Lung (tissue), 11 donors: ENCODE measurements at regions not wholly inside any gene's neighbourhood (a gene's known extent, or its start where the extent isn't known, plus 50 kb on each side); places are given as distances from the start of the nearest gene placed in this dataset.

Experiments used
- ATAC-seq: fragments of 200-7000 bp; cut with Tn5 transposase; one replicate; pipeline ENCODE4 v1.9.1; 2020; ENCODE audit warnings: moderate number of reproducible peaks; ENCODE audit not compliant: insufficient read depth, low FRiP score
- DNase-seq, 3 donors: peaks; one replicate each; pipeline ENCODE4 v3.0.0-alpha.2; 2013 to 2017
- H3K27ac ChIP-seq, 2 donors: one replicate each; pipeline ENCODE4 v1.5.1; 2013; ENCODE audit warnings: mild to moderate bottlenecking in 2 of 2, moderate library complexity in 2 of 2, control low read depth in 1 of 2, inconsistent platforms in 1 of 2, low read depth in 1 of 2, low read length in 1 of 2
- H3K27me3 ChIP-seq, 3 donors: one replicate each; pipeline ENCODE4 v1.5.1; 2013; ENCODE audit warnings: low read length in 2 of 3; ENCODE audit not compliant: control insufficient read depth in 3 of 3, insufficient read depth in 3 of 3
- H3K36me3 ChIP-seq, 4 donors: one replicate each; pipeline ENCODE4 v1.5.1; 2013; ENCODE audit warnings: low read length in 4 of 4, mild to moderate bottlenecking in 1 of 4, moderate library complexity in 1 of 4; ENCODE audit not compliant: control insufficient read depth in 4 of 4, insufficient read depth in 4 of 4
- H3K4me1 ChIP-seq, 5 donors: one replicate each; pipeline ENCODE4 v1.5.1; 2013; ENCODE audit warnings: low read length in 5 of 5, mild to moderate bottlenecking in 2 of 5, moderate library complexity in 1 of 5; ENCODE audit not compliant: control insufficient read depth in 5 of 5, insufficient read depth in 5 of 5
- H3K4me3 ChIP-seq: one replicate; pipeline ENCODE4 v1.5.1; 2013; ENCODE audit warnings: mild to moderate bottlenecking, control low read depth, moderate library complexity
- H3K9ac ChIP-seq, 2 donors: one replicate each; pipeline ENCODE4 v1.5.1; 2013; ENCODE audit warnings: low read length in 2 of 2, control low read depth in 1 of 2; ENCODE audit not compliant: insufficient read depth in 1 of 2
- H3K9me3 ChIP-seq, 4 donors: one replicate each; pipeline ENCODE4 v1.5.1; 2013; ENCODE audit warnings: low read length in 3 of 4, mild to moderate bottlenecking in 1 of 4, moderate library complexity in 1 of 4; ENCODE audit not compliant: control insufficient read depth in 4 of 4, insufficient read depth in 3 of 4
- WGBS, 2 donors: extraction: QIAGEN DNeasy Blood & Tissue Kit; methylation state at CpG; one replicate each; pipeline ENCODE4 v1.1.7; 2013; 5-methylcytosine and 5-hydroxymethylcytosine counted together
- TF ChIP-seq, protein P1 (sequence below): IDR thresholded peaks from 2 replicates; pipeline ENCODE4 v1.5.1; 2012; ENCODE audit warnings: mild to moderate bottlenecking; ENCODE audit errors: control extremely low read depth, extremely low read depth
- donor health status: control.
- donor health status: control.
- donor health status: Bipolar disorder and iron deficiency.
- donor health status: healthy.
- donor health status: DM: yes; HTN: yes; CAD: no.

DNA sequence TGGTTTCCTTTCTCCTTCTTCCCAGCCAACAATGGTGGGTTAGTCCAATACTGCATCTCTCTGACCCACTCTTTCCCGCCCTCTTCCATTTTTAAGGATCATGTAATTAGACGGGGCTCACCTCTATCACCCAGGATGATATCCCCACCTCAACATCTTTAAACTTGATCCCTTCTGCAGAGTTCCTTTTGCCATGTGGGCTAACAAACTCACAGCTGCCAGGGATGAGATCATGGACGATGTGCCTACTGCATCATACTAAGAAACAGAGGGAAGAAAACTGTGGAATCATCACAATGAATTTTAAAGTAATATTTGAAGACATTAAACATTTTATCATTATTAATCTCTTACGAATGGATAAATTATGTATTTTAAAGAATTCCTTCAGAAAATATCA, 183.5 kb downstream of the RDH14 start:
- ATAC-seq (no peak), DNase-seq (no peak)
- TF ChIP-seq, protein P1, sequence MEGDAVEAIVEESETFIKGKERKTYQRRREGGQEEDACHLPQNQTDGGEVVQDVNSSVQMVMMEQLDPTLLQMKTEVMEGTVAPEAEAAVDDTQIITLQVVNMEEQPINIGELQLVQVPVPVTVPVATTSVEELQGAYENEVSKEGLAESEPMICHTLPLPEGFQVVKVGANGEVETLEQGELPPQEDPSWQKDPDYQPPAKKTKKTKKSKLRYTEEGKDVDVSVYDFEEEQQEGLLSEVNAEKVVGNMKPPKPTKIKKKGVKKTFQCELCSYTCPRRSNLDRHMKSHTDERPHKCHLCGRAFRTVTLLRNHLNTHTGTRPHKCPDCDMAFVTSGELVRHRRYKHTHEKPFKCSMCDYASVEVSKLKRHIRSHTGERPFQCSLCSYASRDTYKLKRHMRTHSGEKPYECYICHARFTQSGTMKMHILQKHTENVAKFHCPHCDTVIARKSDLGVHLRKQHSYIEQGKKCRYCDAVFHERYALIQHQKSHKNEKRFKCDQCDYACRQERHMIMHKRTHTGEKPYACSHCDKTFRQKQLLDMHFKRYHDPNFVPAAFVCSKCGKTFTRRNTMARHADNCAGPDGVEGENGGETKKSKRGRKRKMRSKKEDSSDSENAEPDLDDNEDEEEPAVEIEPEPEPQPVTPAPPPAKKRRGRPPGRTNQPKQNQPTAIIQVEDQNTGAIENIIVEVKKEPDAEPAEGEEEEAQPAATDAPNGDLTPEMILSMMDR: no peak
- Histone ChIP-seq H3K9me3 (no peaks in the 10 kb centered on the region), H3K27me3 (no peaks in the 10 kb centered on the region), H3K9ac (no peak overlapping the region), H3K27ac (no peak overlapping the region), H3K4me3 (no peak overlapping the region), H3K4me1 (peaks cover 0 to 25% (median 4%) of the 10 kb centered on the region in 5 donors), H3K36me3 (no peaks in the 10 kb centered on the region)
- 87% methylated on average over 4 of the region's 4 CpGs for WGBS, 2 donors

- no peak for DNase-seq
- Histone ChIP-seq H3K4me1 (peaks cover 0 to 3% (median 0%) of the 10 kb centered on the region in 5 donors), H3K27me3 (no peaks in the 10 kb centered on the region), H3K9ac (no peak overlapping the region), H3K36me3 (no peaks in the 10 kb centered on the region), H3K4me3 (no peak overlapping the region), H3K9me3 (no peaks in the 10 kb centered on the region), H3K27ac (no peak overlapping the region)
- no peak for ATAC-seq
- TF ChIP-seq, protein P1: no peak
- 62 to 69% methylated on average over 2 of the region's 2 CpGs for WGBS, 2 donors
Observed at GRCh38 chr2:18373664-18374063, 186.8 kb downstream of the RDH14 start.

- no peaks in the 10 kb centered on the region for H3K36me3 ChIP-seq
- H3K27ac ChIP-seq: no peak overlapping the region
- no peak overlapping the region for H3K9ac ChIP-seq
- peaks cover 0 to 3% (median 0%) of the 10 kb centered on the region in 5 donors for H3K4me1 ChIP-seq
- TF ChIP-seq, protein P1: no peak
- WGBS, 2 donors: 69 to 78% methylated on average over 1 of the region's 1 CpG
- H3K4me3 ChIP-seq: no peak overlapping the region
- DNase-seq: no peak
- no peak for ATAC-seq
- no peaks in the 10 kb centered on the region for H3K27me3 ChIP-seq
- no peaks in the 10 kb centered on the region for H3K9me3 ChIP-seq
Observed at GRCh38 chr2:18373081-18373480, 187.4 kb downstream of the RDH14 start.

DNA sequence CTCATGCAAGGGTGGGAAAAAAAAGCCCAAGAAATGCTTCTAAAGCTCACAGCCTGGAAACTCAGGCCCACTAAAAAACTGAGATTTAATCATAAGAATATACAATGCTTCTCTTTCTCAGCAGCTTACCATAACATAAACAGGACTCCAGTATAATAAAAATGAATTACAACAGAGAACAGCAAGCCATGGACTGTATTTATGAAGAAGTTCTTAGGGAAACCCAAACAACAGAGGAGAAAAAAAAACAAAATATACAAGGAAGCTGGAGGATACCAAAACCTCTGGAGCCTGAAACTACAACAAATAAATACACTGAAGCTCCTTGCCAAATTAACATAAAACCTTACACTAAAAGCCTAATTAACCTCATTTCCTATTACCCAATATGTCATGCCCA, 187.8 kb downstream of the RDH14 start:
- H3K4me1 ChIP-seq: peaks cover 0 to 2% (median 0%) of the 10 kb centered on the region in 5 donors
- DNase-seq (peak in 1 of 3 donors; percentile 36), ATAC-seq (no peak)
- H3K9ac ChIP-seq: no peak overlapping the region
- no peak overlapping the region for H3K4me3 ChIP-seq
- H3K9me3 ChIP-seq: no peaks in the 10 kb centered on the region
- H3K27me3 ChIP-seq: no peaks in the 10 kb centered on the region
- H3K36me3 ChIP-seq: no peaks in the 10 kb centered on the region
- TF ChIP-seq, protein P1: no peak
- H3K27ac ChIP-seq: no peak overlapping the region
